HEK293T (cell line): ENCODE measurements at regions not wholly inside any gene's neighbourhood (a gene's known extent, or its start where the extent isn't known, plus 50 kb on each side); places are given as distances from the start of the nearest gene placed in this dataset.

Source experiments
- BHLHE40 ChIP-seq: fragments of 450-650 bp; IDR thresholded peaks from 2 replicates; pipeline ENCODE4 v1.6.1; 2016; ENCODE audit warnings: mild to moderate bottlenecking, moderate library complexity, borderline replicate concordance
- CTBP1 ChIP-seq: fragments of 450-650 bp; IDR thresholded peaks from 2 replicates; pipeline ENCODE4 v1.6.1; 2016; ENCODE audit warnings: borderline replicate concordance
- ELF4 ChIP-seq: fragments of 450-650 bp; IDR thresholded peaks from 2 replicates; pipeline ENCODE4 v1.6.1; 2017; ENCODE audit warnings: antibody characterized with exemption
- FOXA1 ChIP-seq: fragments of 450-650 bp; IDR thresholded peaks from 2 replicates; pipeline ENCODE4 v1.6.1; 2016; ENCODE audit warnings: mild to moderate bottlenecking
- FOXK2 ChIP-seq: fragments of 450-650 bp; IDR thresholded peaks from 2 replicates; pipeline ENCODE4 v1.6.1; 2016; ENCODE audit warnings: mild to moderate bottlenecking
- FOXM1 ChIP-seq: fragments of 450-650 bp; IDR thresholded peaks from 2 replicates; pipeline ENCODE4 v1.6.1; 2017; ENCODE audit warnings: mild to moderate bottlenecking, borderline replicate concordance
- HDGF ChIP-seq: fragments of 450-650 bp; IDR thresholded peaks from 2 replicates; pipeline ENCODE4 v1.6.1; 2017; ENCODE audit warnings: antibody characterized with exemption, borderline replicate concordance
- L3MBTL2 ChIP-seq: fragments of 450-650 bp; conservative IDR thresholded peaks from 2 replicates; pipeline ENCODE4 v1.6.1; 2016; ENCODE audit warnings: mild to moderate bottlenecking
- PKNOX1 ChIP-seq: fragments of 450-650 bp; IDR thresholded peaks from 2 replicates; pipeline ENCODE4 v1.6.1; 2016
- SP1 ChIP-seq: fragments of 450-650 bp; IDR thresholded peaks from 2 replicates; pipeline ENCODE4 v1.6.1; 2017
- SUZ12 ChIP-seq: fragments of 450-650 bp; IDR thresholded peaks from 2 replicates; pipeline ENCODE4 v1.6.1; 2016; ENCODE audit warnings: mild to moderate bottlenecking
- TARDBP ChIP-seq: fragments of 450-650 bp; IDR thresholded peaks from 2 replicates; pipeline ENCODE4 v1.6.1; 2016
- ZNF384 ChIP-seq: fragments of 450-650 bp; IDR thresholded peaks from 2 replicates; pipeline ENCODE4 v1.6.1; 2016

- TF ChIP-seq L3MBTL2 (no peak), FOXM1 (no peak), TARDBP (no peak), FOXA1 (no peak), ZNF384 (no peak), ELF4 (no peak), HDGF (no peak), SP1 (no peak), PKNOX1 (no peak), BHLHE40 (no peak), FOXK2 (no peak), SUZ12 (no peak), CTBP1 (no peak)
Observed at GRCh38 chr5:82924226-82925060, 152.8 kb downstream of the TMEM167A start.
